Left lung (tissue), 4 donors: ENCODE measurements at regions not wholly inside any gene's neighbourhood (a gene's known extent, or its start where the extent isn't known, plus 50 kb on each side); places are given as distances from the start of the nearest gene placed in this dataset.

Experiments used
- ATAC-seq: fragments of 200-7000 bp; cut with Tn5 transposase; one replicate; pipeline ENCODE4 v1.9.1; 2020; ENCODE audit warnings: moderate library complexity
- DNase-seq, 4 donors: peaks; one replicate each; pipeline ENCODE4 v3.0.0-alpha.2; 2013 to 2020
- H3K27ac ChIP-seq, 2 donors: fragments of 200-600 bp; sonication (generic) in 1 of 2; one replicate each; pipeline versions ENCODE4 v1.5.0 to v1.8.0; 2020 to 2021
- H3K27me3 ChIP-seq, 2 donors: fragments of 200-600 bp; sonication (generic) in 1 of 2; one replicate each; pipeline versions ENCODE4 v1.5.0 to v1.8.0; 2020 to 2021
- H3K36me3 ChIP-seq, 2 donors: fragments of 200-600 bp; sonication (generic) in 1 of 2; one replicate each; pipeline versions ENCODE4 v1.5.0 to v1.8.0; 2020 to 2021
- H3K4me1 ChIP-seq, 2 donors: fragments of 200-600 bp; one replicate each; pipeline ENCODE4 v1.8.0; 2021
- H3K4me3 ChIP-seq, 2 donors: fragments of 200-600 bp; sonication (generic) in 1 of 2; one replicate each; pipeline versions ENCODE4 v1.5.0 to v1.8.0; 2020 to 2021; ENCODE audit warnings: mild to moderate bottlenecking in 1 of 2
- H3K9me3 ChIP-seq, 2 donors: fragments of 200-600 bp; sonication (generic) in 1 of 2; one replicate each; pipeline versions ENCODE4 v1.5.0 to v1.8.0; 2020 to 2021
- intact Hi-C, 2 donors: fragments of 100-400 bp; cut with DNase I; formaldehyde crosslinking; loops; one replicate each; pipeline versions ENCODE4 v1.11.2 to v1.14.2; 2022
- TF ChIP-seq, protein P1 (sequence below), 2 donors: fragments of 200-600 bp; sonication (generic) in 1 of 2; IDR thresholded peaks; one replicate each; pipeline versions ENCODE4 v1.5.0 to v1.8.0; 2021; ENCODE audit warnings: antibody characterized with exemption in 2 of 2
- donor health status: DM: no; HTN: yes; CAD: no.
- donor health status: DM: no; HTN: no; CAD: no.

DNA sequence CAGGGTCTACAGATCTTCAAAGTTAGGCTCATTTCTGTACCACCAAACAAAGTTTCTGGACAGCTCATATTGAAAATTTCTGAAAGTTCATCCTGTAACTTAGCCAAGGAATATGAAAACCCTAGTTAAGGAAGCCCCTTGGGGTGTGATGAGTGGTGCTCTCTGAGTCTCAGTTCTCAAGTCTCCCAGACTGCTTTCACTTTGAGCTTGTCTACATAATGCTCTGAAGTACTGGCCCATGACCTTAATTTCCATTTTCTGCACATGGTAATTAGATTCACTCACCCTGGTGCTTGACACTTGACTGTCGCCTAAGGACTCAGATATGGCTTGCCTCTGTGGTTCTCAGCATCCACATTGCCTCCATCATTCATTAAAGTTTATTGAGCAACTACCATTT is 51.7 kb upstream of the SATB2 start:
- Histone ChIP-seq H3K36me3 (no peaks in the 10 kb centered on the region), H3K9me3 (no peaks in the 10 kb centered on the region), H3K27me3 (no peaks in the 10 kb centered on the region), H3K4me3 (no peak overlapping the region), H3K4me1 (no peaks in the 10 kb centered on the region), H3K27ac (no peak overlapping the region)
- intact Hi-C loops = loop anchor here in 1 of 2 donors (10.0 kb wide), 1 partner anchor 485 kb away; no protein-coding TSS in a partner anchor
- ATAC-seq = no peak
- DNase-seq = no peak
- TF ChIP-seq, protein P1, sequence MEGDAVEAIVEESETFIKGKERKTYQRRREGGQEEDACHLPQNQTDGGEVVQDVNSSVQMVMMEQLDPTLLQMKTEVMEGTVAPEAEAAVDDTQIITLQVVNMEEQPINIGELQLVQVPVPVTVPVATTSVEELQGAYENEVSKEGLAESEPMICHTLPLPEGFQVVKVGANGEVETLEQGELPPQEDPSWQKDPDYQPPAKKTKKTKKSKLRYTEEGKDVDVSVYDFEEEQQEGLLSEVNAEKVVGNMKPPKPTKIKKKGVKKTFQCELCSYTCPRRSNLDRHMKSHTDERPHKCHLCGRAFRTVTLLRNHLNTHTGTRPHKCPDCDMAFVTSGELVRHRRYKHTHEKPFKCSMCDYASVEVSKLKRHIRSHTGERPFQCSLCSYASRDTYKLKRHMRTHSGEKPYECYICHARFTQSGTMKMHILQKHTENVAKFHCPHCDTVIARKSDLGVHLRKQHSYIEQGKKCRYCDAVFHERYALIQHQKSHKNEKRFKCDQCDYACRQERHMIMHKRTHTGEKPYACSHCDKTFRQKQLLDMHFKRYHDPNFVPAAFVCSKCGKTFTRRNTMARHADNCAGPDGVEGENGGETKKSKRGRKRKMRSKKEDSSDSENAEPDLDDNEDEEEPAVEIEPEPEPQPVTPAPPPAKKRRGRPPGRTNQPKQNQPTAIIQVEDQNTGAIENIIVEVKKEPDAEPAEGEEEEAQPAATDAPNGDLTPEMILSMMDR (IDR thresholded peaks at IDR 0.05) = no peak
